ENCODE measurements at regions not wholly inside any gene's neighbourhood (a gene's known extent, or its start where the extent isn't known, plus 50 kb on each side); places are given as distances from the start of the nearest gene placed in this dataset.

DNA sequence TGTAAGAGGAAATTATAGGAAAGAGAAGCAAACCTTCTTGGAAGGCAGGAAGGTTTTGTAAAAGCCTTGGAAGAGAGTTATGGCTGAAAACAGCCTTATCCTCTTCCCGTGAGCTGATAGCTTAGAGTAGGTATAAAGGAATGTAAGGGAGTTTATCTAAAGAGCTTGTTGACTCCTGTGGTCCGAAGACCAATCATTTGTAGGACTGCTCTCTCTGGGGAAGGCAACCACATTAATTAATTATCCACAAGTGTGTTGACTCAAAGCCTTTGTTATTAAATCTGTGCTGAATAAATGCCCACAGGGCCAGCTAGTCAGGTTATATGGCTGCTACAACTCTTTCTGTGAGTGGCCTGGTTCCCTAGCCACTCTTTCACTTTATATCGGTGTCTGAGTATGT is 452.1 kb upstream of the RASGRP1 start:
- H3K27me3 ChIP-seq, result no peaks in the 10 kb centered on the region
- DNase-seq, result no peak
- H3K36me3 ChIP-seq, result no peaks in the 10 kb centered on the region
- no peaks in the 10 kb centered on the region for H3K9me3 ChIP-seq
- no peak for TF ChIP-seq CTCF (IDR thresholded peaks at IDR 0.05)
- H3K4me3 ChIP-seq, result no peak overlapping the region
- intact Hi-C loops (cut with DNase I; ENCODE audit: low total_unique reads), result no loop called here
- H3K27ac ChIP-seq, result no peak overlapping the region
- no peaks in the 10 kb centered on the region for H3K4me1 ChIP-seq

GRCh38 chr15:39018966-39019365 is 454.4 kb upstream of the RASGRP1 start:
- DNase-seq, result no peak
- TF ChIP-seq CTCF (IDR thresholded peaks at IDR 0.05), result no peak
- intact Hi-C loops (cut with DNase I; ENCODE audit: low total_unique reads), result no loop called here
- H3K4me1 ChIP-seq, result no peaks in the 10 kb centered on the region
- H3K36me3 ChIP-seq, result no peaks in the 10 kb centered on the region
- H3K27ac ChIP-seq, result no peak overlapping the region
- H3K4me3 ChIP-seq, result no peak overlapping the region
- no peaks in the 10 kb centered on the region for H3K9me3 ChIP-seq
- H3K27me3 ChIP-seq, result no peaks in the 10 kb centered on the region

GRCh38 chr15:39021341-39021740 is 456.7 kb upstream of the RASGRP1 start:
- Histone ChIP-seq H3K4me1 (no peaks in the 10 kb centered on the region), H3K4me3 (no peak overlapping the region), H3K27me3 (no peaks in the 10 kb centered on the region), H3K27ac (no peak overlapping the region), H3K9me3 (no peaks in the 10 kb centered on the region), H3K36me3 (no peaks in the 10 kb centered on the region)
- DNase-seq, result no peak
- no peak for TF ChIP-seq CTCF (IDR thresholded peaks at IDR 0.05)
- intact Hi-C loops (cut with DNase I; ENCODE audit: low total_unique reads), result no loop called here

DNA sequence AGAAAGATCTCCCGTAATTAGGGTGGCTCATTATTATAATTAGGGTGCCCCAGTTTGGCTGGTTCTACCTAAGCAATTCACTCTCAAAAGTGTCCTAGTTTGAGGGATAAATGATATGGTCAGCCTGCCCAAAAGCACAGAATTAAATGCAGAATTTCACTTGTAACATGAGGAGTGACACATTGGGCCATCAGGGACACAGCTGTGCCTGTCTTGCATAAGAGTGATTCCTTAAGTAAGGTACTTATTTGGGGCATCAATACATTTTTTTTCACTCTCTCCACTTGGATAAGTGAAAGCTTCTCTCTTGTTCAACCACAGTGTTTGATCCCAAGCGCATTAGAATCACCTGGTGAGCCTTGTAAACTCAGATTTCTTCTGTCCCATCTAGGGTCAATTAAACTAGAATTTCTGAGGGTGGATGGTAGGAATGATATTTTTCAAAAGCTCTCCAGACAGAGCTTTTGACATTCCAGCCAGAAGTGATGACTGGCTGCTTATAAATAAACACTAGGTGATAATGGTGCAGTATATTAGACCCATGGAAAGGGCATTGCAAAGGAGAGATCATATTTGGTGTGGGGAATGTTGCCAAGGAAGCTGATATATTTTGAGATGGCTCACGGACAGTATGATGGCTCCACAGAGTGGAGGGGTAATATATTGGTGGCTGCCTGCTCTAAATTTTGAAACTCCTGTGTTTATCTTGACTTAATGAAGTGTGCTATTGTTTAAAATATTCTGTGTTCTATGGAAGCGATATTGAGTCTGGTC is 458.1 kb upstream of the RASGRP1 start:
- no peak for DNase-seq
- no peaks in the 10 kb centered on the region for H3K4me1 ChIP-seq
- no peak overlapping the region for H3K4me3 ChIP-seq
- H3K9me3 ChIP-seq, result no peaks in the 10 kb centered on the region
- no peaks in the 10 kb centered on the region for H3K27me3 ChIP-seq
- no peak for TF ChIP-seq CTCF (IDR thresholded peaks at IDR 0.05)
- H3K27ac ChIP-seq, result no peak overlapping the region
- no peaks in the 10 kb centered on the region for H3K36me3 ChIP-seq
- intact Hi-C loops (cut with DNase I; ENCODE audit: low total_unique reads), result no loop called here

DNA sequence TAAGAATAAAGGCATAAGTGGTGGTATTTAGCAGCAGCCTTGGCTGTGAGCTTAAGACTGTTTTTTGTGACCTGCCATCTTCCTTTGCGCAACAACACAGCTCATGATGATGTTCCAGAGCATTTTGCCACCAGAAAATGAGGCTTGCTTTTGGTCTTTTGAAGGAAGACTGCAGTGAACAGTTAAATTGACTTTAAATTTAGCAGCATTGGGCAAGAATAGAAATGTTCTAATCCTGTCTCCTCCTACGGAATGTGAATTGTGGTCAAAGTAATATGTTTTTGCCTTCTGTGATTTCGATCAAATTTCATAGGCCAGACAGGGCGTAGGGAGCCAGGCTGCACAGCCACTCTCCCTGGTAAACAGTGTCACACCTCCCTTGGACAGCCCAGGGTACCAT is 460.7 kb upstream of the RASGRP1 start:
- intact Hi-C loops (cut with DNase I; ENCODE audit: low total_unique reads), result no loop called here
- peak overlapping the region in 1 of 2 donors; percentile 28 for H3K27ac ChIP-seq
- no peaks in the 10 kb centered on the region for H3K9me3 ChIP-seq
- no peak for DNase-seq
- TF ChIP-seq CTCF (IDR thresholded peaks at IDR 0.05), result no peak
- H3K36me3 ChIP-seq, result no peaks in the 10 kb centered on the region
- H3K27me3 ChIP-seq, result no peaks in the 10 kb centered on the region
- no peaks in the 10 kb centered on the region for H3K4me1 ChIP-seq
- no peak overlapping the region for H3K4me3 ChIP-seq
